ENCODE measurements at regions not wholly inside any gene's neighbourhood (a gene's known extent, or its start where the extent isn't known, plus 50 kb on each side); places are given as distances from the start of the nearest gene placed in this dataset.

DNA sequence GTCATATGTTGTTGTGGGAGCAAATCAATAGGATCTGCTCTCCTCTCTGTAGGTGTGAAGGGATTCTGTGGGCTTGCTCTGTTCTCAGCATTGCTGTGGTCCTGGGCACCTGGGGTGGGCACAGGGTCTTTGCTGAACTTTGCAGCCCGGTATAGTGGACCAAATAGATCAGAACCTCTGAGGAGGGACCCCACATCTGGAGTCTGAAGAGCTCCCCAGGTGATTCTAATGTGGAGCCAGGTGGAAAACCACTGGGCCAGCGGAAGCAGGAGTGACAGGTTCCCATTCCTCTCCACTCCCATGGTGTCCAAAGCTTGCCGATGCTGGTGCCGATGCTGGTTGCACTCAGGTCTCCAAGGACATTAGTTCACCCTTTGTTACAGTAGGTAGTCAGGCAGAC lies 257.2 kb downstream of the GLRX3 start:
- peaks cover 62% of the 10 kb centered on the region for H3K36me3 Mint-ChIP-seq (ENCODE audit: low read depth)
- DNase-seq (ENCODE audit: low spot score): no peak

More for the DNA sequence above, 257.2 kb downstream of the GLRX3 start:
- H2AFZ ChIP-seq: no peak overlapping the region
- H3F3A ChIP-seq (replicated peaks; ENCODE audit: low read depth): no peaks in the 10 kb centered on the region
- ATAC-seq: no peak
- no peak overlapping the region for H3K4me2 ChIP-seq
- H3K9me2 ChIP-seq (ENCODE audit: insufficient read depth): no peaks in the 10 kb centered on the region
- H3K4me1 Mint-ChIP-seq: no peaks in the 10 kb centered on the region; the same call in 2 of the 3 replicates
- no peaks in the 10 kb centered on the region for H3K4me1 ChIP-seq (ENCODE audit: insufficient read depth)
- H3K27me3 Mint-ChIP-seq (ENCODE audit: insufficient read depth, low read depth, poor library complexity): peaks cover 12% of the 10 kb centered on the region
- H4K20me1 ChIP-seq (replicated peaks; ENCODE audit: insufficient read depth): no peaks in the 10 kb centered on the region
- H3K4me3 Mint-ChIP-seq: no peak overlapping the region
- TF ChIP-seq, protein P1, sequence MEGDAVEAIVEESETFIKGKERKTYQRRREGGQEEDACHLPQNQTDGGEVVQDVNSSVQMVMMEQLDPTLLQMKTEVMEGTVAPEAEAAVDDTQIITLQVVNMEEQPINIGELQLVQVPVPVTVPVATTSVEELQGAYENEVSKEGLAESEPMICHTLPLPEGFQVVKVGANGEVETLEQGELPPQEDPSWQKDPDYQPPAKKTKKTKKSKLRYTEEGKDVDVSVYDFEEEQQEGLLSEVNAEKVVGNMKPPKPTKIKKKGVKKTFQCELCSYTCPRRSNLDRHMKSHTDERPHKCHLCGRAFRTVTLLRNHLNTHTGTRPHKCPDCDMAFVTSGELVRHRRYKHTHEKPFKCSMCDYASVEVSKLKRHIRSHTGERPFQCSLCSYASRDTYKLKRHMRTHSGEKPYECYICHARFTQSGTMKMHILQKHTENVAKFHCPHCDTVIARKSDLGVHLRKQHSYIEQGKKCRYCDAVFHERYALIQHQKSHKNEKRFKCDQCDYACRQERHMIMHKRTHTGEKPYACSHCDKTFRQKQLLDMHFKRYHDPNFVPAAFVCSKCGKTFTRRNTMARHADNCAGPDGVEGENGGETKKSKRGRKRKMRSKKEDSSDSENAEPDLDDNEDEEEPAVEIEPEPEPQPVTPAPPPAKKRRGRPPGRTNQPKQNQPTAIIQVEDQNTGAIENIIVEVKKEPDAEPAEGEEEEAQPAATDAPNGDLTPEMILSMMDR (conservative IDR thresholded peaks at IDR 0.05; ENCODE audit: low read depth in 2 of 2): no peak
- TF ChIP-seq NANOG (IDR thresholded peaks at IDR 0.05; ENCODE audit: borderline replicate concordance) (no peak), ZNF114 (CRISPR knock-in tag; IDR thresholded peaks at IDR 0.05) (no peak)
- TF ChIP-seq, protein P2, sequence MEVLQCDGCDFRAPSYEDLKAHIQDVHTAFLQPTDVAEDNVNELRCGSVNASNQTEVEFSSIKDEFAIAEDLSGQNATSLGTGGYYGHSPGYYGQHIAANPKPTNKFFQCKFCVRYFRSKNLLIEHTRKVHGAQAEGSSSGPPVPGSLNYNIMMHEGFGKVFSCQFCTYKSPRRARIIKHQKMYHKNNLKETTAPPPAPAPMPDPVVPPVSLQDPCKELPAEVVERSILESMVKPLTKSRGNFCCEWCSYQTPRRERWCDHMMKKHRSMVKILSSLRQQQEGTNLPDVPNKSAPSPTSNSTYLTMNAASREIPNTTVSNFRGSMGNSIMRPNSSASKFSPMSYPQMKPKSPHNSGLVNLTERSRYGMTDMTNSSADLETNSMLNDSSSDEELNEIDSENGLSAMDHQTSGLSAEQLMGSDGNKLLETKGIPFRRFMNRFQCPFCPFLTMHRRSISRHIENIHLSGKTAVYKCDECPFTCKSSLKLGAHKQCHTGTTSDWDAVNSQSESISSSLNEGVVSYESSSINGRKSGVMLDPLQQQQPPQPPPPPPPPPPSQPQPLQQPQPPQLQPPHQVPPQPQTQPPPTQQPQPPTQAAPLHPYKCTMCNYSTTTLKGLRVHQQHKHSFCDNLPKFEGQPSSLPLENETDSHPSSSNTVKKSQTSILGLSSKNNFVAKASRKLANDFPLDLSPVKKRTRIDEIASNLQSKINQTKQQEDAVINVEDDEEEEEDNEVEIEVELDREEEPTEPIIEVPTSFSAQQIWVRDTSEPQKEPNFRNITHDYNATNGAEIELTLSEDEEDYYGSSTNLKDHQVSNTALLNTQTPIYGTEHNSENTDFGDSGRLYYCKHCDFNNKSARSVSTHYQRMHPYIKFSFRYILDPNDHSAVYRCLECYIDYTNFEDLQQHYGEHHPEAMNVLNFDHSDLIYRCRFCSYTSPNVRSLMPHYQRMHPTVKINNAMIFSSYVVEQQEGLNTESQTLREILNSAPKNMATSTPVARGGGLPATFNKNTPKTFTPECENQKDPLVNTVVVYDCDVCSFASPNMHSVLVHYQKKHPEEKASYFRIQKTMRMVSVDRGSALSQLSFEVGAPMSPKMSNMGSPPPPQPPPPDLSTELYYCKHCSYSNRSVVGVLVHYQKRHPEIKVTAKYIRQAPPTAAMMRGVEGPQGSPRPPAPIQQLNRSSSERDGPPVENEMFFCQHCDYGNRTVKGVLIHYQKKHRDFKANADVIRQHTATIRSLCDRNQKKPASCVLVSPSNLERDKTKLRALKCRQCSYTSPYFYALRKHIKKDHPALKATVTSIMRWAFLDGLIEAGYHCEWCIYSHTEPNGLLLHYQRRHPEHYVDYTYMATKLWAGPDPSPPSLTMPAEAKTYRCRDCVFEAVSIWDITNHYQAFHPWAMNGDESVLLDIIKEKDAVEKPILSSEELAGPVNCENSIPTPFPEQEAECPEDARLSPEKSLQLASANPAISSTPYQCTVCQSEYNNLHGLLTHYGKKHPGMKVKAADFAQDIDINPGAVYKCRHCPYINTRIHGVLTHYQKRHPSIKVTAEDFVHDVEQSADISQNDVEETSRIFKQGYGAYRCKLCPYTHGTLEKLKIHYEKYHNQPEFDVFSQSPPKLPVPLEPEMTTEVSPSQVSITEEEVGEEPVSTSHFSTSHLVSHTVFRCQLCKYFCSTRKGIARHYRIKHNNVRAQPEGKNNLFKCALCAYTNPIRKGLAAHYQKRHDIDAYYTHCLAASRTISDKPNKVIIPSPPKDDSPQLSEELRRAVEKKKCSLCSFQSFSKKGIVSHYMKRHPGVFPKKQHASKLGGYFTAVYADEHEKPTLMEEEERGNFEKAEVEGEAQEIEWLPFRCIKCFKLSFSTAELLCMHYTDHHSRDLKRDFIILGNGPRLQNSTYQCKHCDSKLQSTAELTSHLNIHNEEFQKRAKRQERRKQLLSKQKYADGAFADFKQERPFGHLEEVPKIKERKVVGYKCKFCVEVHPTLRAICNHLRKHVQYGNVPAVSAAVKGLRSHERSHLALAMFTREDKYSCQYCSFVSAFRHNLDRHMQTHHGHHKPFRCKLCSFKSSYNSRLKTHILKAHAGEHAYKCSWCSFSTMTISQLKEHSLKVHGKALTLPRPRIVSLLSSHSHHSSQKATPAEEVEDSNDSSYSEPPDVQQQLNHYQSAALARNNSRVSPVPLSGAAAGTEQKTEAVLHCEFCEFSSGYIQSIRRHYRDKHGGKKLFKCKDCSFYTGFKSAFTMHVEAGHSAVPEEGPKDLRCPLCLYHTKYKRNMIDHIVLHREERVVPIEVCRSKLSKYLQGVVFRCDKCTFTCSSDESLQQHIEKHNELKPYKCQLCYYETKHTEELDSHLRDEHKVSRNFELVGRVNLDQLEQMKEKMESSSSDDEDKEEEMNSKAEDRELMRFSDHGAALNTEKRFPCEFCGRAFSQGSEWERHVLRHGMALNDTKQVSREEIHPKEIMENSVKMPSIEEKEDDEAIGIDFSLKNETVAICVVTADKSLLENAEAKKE (CRISPR knock-in tag; IDR thresholded peaks at IDR 0.05): no peak
- TF ChIP-seq, protein P3, sequence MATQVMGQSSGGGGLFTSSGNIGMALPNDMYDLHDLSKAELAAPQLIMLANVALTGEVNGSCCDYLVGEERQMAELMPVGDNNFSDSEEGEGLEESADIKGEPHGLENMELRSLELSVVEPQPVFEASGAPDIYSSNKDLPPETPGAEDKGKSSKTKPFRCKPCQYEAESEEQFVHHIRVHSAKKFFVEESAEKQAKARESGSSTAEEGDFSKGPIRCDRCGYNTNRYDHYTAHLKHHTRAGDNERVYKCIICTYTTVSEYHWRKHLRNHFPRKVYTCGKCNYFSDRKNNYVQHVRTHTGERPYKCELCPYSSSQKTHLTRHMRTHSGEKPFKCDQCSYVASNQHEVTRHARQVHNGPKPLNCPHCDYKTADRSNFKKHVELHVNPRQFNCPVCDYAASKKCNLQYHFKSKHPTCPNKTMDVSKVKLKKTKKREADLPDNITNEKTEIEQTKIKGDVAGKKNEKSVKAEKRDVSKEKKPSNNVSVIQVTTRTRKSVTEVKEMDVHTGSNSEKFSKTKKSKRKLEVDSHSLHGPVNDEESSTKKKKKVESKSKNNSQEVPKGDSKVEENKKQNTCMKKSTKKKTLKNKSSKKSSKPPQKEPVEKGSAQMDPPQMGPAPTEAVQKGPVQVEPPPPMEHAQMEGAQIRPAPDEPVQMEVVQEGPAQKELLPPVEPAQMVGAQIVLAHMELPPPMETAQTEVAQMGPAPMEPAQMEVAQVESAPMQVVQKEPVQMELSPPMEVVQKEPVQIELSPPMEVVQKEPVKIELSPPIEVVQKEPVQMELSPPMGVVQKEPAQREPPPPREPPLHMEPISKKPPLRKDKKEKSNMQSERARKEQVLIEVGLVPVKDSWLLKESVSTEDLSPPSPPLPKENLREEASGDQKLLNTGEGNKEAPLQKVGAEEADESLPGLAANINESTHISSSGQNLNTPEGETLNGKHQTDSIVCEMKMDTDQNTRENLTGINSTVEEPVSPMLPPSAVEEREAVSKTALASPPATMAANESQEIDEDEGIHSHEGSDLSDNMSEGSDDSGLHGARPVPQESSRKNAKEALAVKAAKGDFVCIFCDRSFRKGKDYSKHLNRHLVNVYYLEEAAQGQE (IDR thresholded peaks at IDR 0.05; ENCODE audit: unreplicated experiment): no peak
- H3K79me2 ChIP-seq (replicated peaks; ENCODE audit: insufficient read depth): no peaks in the 10 kb centered on the region
- peaks cover 100% of the 10 kb centered on the region for H3K9me3 Mint-ChIP-seq
- H3K36me3 ChIP-seq (ENCODE audit: insufficient read depth): no peaks in the 10 kb centered on the region; the same call in 1 of the 2 replicates
- H3K27ac Mint-ChIP-seq: no peak overlapping the region
- H3K27me3 ChIP-seq (ENCODE audit: insufficient read depth): no peaks in the 10 kb centered on the region
- no peak overlapping the region for H3K4me3 ChIP-seq
- no peak overlapping the region for H3K27ac ChIP-seq (ENCODE audit: low read depth)

Data from GM23338 (cell line).